GM12878 (cell line): ENCODE measurements at regions not wholly inside any gene's neighbourhood (a gene's known extent, or its start where the extent isn't known, plus 50 kb on each side); places are given as distances from the start of the nearest gene placed in this dataset.

Experiments
- small RNA-seq: library from RNA; depleted of rRNA; stranded (forward); fragments of <200 nt; gene quantifications from one replicate; pipeline ENCODE3, GENCODE V24; 2014

Small RNAs in the stretch of these regions (small RNA-seq; reads per million reads assigned to genes)
- gene RNA5SP508 = 0.35 reads per million
